ENCODE measurements at regions not wholly inside any gene's neighbourhood (a gene's known extent, or its start where the extent isn't known, plus 50 kb on each side); places are given as distances from the start of the nearest gene placed in this dataset.

DNA sequence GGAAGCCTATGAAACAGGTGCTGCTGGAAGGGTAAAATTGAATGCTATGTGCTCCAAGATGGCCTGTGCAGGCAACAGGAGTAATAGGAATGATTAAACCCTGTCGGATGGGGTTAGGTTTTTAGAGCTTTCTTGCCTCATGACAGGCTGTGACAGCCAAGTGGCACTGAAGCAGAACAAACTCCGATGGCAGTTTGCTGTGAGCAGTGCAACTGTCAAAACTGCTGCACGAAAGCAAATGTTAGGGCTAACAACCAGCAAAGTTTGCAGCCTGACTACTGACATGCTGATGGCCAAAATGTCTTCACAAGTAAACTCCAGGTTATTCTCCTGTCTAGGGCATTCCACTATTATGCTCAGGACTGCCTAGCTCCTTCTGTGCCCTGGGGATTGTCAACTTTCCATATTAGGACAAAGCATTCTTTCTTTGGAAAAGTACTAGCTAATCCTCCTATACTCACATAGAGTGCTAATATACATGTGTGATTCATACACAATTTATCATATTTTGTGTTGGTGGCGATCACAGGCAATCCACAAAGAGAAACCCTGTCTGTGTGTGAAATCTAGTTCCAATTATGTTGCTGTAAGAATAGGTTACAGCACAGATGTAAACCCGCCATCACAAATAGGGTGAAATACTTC lies 486.6 kb upstream of the TENM3 start:
- DNase-seq (ENCODE audit: low read depth in 1 of 2, low spot score in 1 of 2) = no peak
- Histone ChIP-seq H3K27ac (replicated peaks) (no peak overlapping the region), H3K4me3 (replicated peaks; ENCODE audit: insufficient read depth, low read length) (no peak overlapping the region), H3K27me3 (ENCODE audit: insufficient read depth, poor library complexity, severe bottlenecking) (no peaks in the 10 kb centered on the region)
- TF ChIP-seq GABPA (IDR thresholded peaks at IDR 0.05; ENCODE audit: low read depth) = no peak
- TF ChIP-seq, protein P1, sequence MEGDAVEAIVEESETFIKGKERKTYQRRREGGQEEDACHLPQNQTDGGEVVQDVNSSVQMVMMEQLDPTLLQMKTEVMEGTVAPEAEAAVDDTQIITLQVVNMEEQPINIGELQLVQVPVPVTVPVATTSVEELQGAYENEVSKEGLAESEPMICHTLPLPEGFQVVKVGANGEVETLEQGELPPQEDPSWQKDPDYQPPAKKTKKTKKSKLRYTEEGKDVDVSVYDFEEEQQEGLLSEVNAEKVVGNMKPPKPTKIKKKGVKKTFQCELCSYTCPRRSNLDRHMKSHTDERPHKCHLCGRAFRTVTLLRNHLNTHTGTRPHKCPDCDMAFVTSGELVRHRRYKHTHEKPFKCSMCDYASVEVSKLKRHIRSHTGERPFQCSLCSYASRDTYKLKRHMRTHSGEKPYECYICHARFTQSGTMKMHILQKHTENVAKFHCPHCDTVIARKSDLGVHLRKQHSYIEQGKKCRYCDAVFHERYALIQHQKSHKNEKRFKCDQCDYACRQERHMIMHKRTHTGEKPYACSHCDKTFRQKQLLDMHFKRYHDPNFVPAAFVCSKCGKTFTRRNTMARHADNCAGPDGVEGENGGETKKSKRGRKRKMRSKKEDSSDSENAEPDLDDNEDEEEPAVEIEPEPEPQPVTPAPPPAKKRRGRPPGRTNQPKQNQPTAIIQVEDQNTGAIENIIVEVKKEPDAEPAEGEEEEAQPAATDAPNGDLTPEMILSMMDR (IDR thresholded peaks at IDR 0.05; ENCODE audit: insufficient read depth, low read length) = no peak
- TF ChIP-seq, protein P2, sequence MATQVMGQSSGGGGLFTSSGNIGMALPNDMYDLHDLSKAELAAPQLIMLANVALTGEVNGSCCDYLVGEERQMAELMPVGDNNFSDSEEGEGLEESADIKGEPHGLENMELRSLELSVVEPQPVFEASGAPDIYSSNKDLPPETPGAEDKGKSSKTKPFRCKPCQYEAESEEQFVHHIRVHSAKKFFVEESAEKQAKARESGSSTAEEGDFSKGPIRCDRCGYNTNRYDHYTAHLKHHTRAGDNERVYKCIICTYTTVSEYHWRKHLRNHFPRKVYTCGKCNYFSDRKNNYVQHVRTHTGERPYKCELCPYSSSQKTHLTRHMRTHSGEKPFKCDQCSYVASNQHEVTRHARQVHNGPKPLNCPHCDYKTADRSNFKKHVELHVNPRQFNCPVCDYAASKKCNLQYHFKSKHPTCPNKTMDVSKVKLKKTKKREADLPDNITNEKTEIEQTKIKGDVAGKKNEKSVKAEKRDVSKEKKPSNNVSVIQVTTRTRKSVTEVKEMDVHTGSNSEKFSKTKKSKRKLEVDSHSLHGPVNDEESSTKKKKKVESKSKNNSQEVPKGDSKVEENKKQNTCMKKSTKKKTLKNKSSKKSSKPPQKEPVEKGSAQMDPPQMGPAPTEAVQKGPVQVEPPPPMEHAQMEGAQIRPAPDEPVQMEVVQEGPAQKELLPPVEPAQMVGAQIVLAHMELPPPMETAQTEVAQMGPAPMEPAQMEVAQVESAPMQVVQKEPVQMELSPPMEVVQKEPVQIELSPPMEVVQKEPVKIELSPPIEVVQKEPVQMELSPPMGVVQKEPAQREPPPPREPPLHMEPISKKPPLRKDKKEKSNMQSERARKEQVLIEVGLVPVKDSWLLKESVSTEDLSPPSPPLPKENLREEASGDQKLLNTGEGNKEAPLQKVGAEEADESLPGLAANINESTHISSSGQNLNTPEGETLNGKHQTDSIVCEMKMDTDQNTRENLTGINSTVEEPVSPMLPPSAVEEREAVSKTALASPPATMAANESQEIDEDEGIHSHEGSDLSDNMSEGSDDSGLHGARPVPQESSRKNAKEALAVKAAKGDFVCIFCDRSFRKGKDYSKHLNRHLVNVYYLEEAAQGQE (IDR thresholded peaks at IDR 0.05; ENCODE audit: insufficient replicate concordance, low read depth) = no peak
- no peak for TF ChIP-seq SPI1 (IDR thresholded peaks at IDR 0.05; ENCODE audit: borderline replicate concordance, low read depth)
- TF ChIP-seq POLR2AphosphoS5 (IDR thresholded peaks at IDR 0.05; ENCODE audit: low read depth) = no peak

DNA sequence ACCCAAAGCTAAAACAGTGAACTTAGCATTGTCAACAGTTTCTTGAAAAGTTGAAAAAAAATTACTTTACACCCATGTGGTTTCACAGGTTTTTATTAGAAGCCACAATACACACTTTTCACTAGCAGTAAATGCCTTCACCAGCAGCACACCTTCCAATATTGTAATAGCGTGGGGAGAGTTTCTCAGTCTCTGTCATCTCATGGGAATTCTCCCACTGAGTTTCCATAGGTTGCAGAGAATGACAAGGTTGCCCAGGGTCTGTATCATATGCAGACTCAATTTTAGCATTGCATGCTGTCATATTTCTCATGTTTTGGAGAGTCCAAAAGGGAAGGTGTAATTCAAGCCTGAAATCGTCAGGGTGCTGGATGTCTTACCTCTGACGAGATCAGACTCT lies 486.1 kb upstream of the TENM3 start:
- DNase-seq (ENCODE audit: low read depth in 1 of 2, low spot score in 1 of 2) = no peak
- TF ChIP-seq GABPA (IDR thresholded peaks at IDR 0.05; ENCODE audit: low read depth) (no peak), SPI1 (IDR thresholded peaks at IDR 0.05; ENCODE audit: borderline replicate concordance, low read depth) (no peak), POLR2AphosphoS5 (IDR thresholded peaks at IDR 0.05; ENCODE audit: low read depth) (no peak)
- TF ChIP-seq, protein P1 (IDR thresholded peaks at IDR 0.05; ENCODE audit: insufficient read depth, low read length) = no peak
- TF ChIP-seq, protein P2 (IDR thresholded peaks at IDR 0.05; ENCODE audit: insufficient replicate concordance, low read depth) = no peak
- no peak overlapping the region for H3K4me3 ChIP-seq (replicated peaks; ENCODE audit: insufficient read depth, low read length)

DNA sequence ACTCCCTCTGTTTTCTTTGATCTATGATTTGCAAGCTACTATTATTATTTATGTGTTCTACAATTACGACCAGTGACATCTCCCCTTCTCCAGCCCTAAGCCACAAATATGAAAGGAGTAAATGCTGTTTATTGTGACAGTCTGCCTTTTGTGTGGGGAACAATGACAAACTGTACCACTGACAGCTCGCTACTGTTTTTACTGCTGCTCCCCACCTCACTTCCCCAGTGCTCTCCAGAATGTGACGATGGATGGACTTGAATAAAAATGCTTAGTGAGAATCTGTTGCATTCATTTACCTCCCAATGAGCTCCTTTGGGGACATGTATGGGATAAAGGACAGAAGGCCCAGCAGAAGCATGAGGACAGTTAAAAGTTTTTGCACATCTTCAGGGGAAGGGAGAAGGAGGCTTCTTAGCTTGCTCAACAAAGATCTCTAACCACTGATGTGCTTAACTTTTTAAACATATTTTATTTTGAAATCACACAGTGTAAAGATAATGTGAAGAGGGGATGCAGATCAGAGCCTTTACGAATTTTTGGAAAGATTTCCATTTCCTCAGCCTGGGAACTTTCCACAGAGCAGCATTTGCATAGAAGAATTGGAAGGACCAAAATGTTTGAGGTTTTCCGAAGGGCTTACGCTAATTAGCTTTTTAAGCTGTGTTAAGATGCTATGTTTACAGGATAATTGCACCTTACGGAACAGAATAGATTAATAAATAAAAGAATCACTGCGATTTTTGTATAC lies 485.1 kb upstream of the TENM3 start:
- Histone ChIP-seq H3K27ac (replicated peaks) (no peak overlapping the region), H3K27me3 (ENCODE audit: insufficient read depth, poor library complexity, severe bottlenecking) (no peaks in the 10 kb centered on the region), H3K4me3 (replicated peaks; ENCODE audit: insufficient read depth, low read length) (no peak overlapping the region)
- TF ChIP-seq SPI1 (IDR thresholded peaks at IDR 0.05; ENCODE audit: borderline replicate concordance, low read depth) (no peak), GABPA (IDR thresholded peaks at IDR 0.05; ENCODE audit: low read depth) (no peak), POLR2AphosphoS5 (IDR thresholded peaks at IDR 0.05; ENCODE audit: low read depth) (no peak)
- TF ChIP-seq, protein P1 (IDR thresholded peaks at IDR 0.05; ENCODE audit: insufficient read depth, low read length) = no peak
- TF ChIP-seq, protein P2 (IDR thresholded peaks at IDR 0.05; ENCODE audit: insufficient replicate concordance, low read depth) = no peak
- DNase-seq (ENCODE audit: low read depth in 1 of 2, low spot score in 1 of 2) = no peak

More for the DNA sequence above, 486.1 kb upstream of the TENM3 start:
- Histone ChIP-seq H3K27ac (replicated peaks) (no peak overlapping the region), H3K27me3 (ENCODE audit: insufficient read depth, poor library complexity, severe bottlenecking) (no peaks in the 10 kb centered on the region)

Measured in HL-60 (cell line).